Suprapubic skin (tissue), 4 donors: ENCODE measurements at regions not wholly inside any gene's neighbourhood (a gene's known extent, or its start where the extent isn't known, plus 50 kb on each side); places are given as distances from the start of the nearest gene placed in this dataset.

Experiments used
- DNase-seq, 2 donors: peaks; one replicate each; pipeline ENCODE4 v3.0.0-alpha.2; 2019; ENCODE audit warnings: low spot score in 2 of 2
- H3K27ac ChIP-seq: fragments of 200-600 bp; sonication (generic); one replicate; pipeline ENCODE4 v1.5.1; 2019
- H3K27me3 ChIP-seq: fragments of 200-600 bp; sonication (generic); one replicate; pipeline ENCODE4 v1.5.1; 2019
- H3K36me3 ChIP-seq: fragments of 200-600 bp; sonication (generic); one replicate; pipeline ENCODE4 v1.5.1; 2019
- H3K4me1 ChIP-seq: fragments of 200-600 bp; sonication (generic); one replicate; pipeline ENCODE4 v1.5.1; 2019
- H3K4me3 ChIP-seq: fragments of 200-600 bp; sonication (generic); one replicate; pipeline ENCODE4 v1.5.1; 2019; ENCODE audit warnings: mild to moderate bottlenecking
- H3K9me3 ChIP-seq: fragments of 200-600 bp; sonication (generic); one replicate; pipeline ENCODE4 v1.5.1; 2019
- EP300 ChIP-seq: sonication (generic); formaldehyde crosslinking; IDR thresholded peaks from one replicate; pipeline ENCODE4 v1.6.1; 2017; ENCODE audit warnings: antibody characterized with exemption
- POLR2A ChIP-seq, 2 donors: fragments of 450-650 bp; IDR thresholded peaks; one replicate each; pipeline ENCODE4 v1.6.1; 2017; ENCODE audit warnings: antibody characterized with exemption in 2 of 2, mild to moderate bottlenecking in 2 of 2, moderate library complexity in 2 of 2
- POLR2AphosphoS5 ChIP-seq, 3 donors: sonication (generic); formaldehyde crosslinking; IDR thresholded peaks; one replicate each; pipeline ENCODE4 v1.6.1; 2017; ENCODE audit warnings: antibody characterized with exemption in 3 of 3
- WGBS: methylation state at CpG from one replicate; pipeline ENCODE4 v1.1.5; 2018; 5-methylcytosine and 5-hydroxymethylcytosine counted together
- TF ChIP-seq, protein P1 (sequence below), 2 donors: fragments of 200-600 bp in 1 of 2; fragments of 450-650 bp in 1 of 2; sonication (generic) in 1 of 2; IDR thresholded peaks; one replicate each; pipeline ENCODE4 v1.5.1; 2016 to 2019; ENCODE audit warnings: antibody characterized with exemption in 2 of 2, mild to moderate bottlenecking in 1 of 2, moderate library complexity in 1 of 2

DNA sequence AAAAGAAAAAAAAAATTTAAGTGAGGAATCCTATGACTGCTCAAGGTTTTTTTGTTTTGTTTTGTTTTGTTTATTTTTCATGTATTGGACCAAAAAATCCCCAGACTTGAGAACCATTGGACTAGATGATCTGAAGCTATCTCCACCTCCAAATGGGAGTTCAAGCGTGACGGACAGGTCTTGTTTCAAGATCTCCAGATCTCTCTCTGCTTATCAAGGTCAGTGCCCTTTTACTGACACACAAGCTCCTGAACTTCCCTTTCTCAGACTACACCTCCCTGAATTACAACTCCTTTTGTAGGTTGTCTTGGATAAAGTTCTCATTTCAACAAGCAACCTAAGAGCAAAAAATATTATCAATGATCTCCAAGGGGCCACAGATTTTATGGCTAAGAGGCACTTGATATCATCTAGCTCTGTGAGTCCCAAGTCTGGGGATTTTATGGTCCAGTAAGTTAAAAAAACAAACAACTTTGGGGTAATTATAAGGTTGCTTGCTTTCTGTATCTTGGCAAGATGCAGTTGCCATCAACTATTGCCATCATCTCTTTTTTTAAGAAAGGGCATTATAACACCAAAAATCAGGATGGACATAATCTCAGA lies 396.0 kb upstream of the ATP5MC3 start:
- H3K27ac ChIP-seq: no peak overlapping the region
- no peaks in the 10 kb centered on the region for H3K27me3 ChIP-seq
- H3K36me3 ChIP-seq: no peaks in the 10 kb centered on the region
- no peak for DNase-seq
- no peaks in the 10 kb centered on the region for H3K4me1 ChIP-seq
- 91% methylated on average over 2 of the region's 2 CpGs for WGBS
- TF ChIP-seq POLR2A (IDR thresholded peaks at IDR 0.05) (no peak), POLR2AphosphoS5 (IDR thresholded peaks at IDR 0.05) (no peak), EP300 (no peak)
- TF ChIP-seq, protein P1, sequence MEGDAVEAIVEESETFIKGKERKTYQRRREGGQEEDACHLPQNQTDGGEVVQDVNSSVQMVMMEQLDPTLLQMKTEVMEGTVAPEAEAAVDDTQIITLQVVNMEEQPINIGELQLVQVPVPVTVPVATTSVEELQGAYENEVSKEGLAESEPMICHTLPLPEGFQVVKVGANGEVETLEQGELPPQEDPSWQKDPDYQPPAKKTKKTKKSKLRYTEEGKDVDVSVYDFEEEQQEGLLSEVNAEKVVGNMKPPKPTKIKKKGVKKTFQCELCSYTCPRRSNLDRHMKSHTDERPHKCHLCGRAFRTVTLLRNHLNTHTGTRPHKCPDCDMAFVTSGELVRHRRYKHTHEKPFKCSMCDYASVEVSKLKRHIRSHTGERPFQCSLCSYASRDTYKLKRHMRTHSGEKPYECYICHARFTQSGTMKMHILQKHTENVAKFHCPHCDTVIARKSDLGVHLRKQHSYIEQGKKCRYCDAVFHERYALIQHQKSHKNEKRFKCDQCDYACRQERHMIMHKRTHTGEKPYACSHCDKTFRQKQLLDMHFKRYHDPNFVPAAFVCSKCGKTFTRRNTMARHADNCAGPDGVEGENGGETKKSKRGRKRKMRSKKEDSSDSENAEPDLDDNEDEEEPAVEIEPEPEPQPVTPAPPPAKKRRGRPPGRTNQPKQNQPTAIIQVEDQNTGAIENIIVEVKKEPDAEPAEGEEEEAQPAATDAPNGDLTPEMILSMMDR (IDR thresholded peaks at IDR 0.05): no peak
- H3K4me3 ChIP-seq: no peak overlapping the region
- H3K9me3 ChIP-seq: no peaks in the 10 kb centered on the region

DNA sequence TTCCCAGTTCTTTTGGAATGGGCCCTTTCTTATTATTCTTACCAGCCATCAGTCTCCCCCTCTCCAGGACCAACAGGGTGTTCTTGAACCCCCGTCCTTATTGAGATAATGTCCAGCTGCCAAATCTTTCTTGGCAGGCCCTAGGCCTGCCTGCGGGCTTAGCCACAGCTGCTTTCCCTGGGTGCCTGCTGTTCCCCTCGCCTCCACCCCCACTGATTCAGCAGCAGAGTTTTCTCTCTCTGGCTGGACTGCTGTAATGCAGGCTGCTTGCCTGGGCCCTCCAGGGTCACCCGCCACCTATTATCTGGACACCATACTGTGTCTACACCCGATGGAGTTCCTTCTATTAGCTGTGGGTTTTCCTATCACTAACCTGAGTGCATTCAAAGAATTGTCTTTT lies 395.4 kb upstream of the ATP5MC3 start:
- Histone ChIP-seq H3K4me1 (no peaks in the 10 kb centered on the region), H3K27ac (no peak overlapping the region), H3K27me3 (no peaks in the 10 kb centered on the region), H3K9me3 (no peaks in the 10 kb centered on the region), H3K4me3 (no peak overlapping the region), H3K36me3 (no peaks in the 10 kb centered on the region)
- WGBS: 71% methylated on average over 5 of the region's 5 CpGs
- no peak for DNase-seq
- TF ChIP-seq POLR2AphosphoS5 (IDR thresholded peaks at IDR 0.05) (no peak), POLR2A (IDR thresholded peaks at IDR 0.05) (no peak), EP300 (no peak)
- TF ChIP-seq, protein P1 (IDR thresholded peaks at IDR 0.05): no peak

DNA sequence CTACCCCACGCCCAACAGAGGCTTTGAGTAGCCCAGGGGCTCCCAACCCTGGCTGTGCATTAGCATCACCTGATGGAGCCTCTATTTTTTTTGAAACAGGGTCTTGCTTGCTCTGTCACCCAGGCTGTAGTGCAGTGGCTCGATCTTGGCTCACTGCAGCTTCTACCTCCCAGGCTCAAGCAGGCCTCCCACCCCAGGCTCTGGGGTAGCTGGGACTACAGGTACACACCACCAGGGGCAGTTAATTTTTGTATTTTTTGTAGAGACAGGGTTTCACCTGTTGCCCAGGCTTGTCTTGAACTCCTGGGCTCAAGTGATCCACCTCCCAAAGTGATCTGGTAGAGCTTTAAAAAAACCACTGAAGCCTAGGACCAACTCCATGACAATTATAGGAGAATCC lies 394.8 kb upstream of the ATP5MC3 start:
- no peak overlapping the region for H3K4me3 ChIP-seq
- TF ChIP-seq POLR2A (IDR thresholded peaks at IDR 0.05) (no peak), EP300 (no peak), POLR2AphosphoS5 (IDR thresholded peaks at IDR 0.05) (no peak)
- TF ChIP-seq, protein P1 (IDR thresholded peaks at IDR 0.05): no peak

DNA sequence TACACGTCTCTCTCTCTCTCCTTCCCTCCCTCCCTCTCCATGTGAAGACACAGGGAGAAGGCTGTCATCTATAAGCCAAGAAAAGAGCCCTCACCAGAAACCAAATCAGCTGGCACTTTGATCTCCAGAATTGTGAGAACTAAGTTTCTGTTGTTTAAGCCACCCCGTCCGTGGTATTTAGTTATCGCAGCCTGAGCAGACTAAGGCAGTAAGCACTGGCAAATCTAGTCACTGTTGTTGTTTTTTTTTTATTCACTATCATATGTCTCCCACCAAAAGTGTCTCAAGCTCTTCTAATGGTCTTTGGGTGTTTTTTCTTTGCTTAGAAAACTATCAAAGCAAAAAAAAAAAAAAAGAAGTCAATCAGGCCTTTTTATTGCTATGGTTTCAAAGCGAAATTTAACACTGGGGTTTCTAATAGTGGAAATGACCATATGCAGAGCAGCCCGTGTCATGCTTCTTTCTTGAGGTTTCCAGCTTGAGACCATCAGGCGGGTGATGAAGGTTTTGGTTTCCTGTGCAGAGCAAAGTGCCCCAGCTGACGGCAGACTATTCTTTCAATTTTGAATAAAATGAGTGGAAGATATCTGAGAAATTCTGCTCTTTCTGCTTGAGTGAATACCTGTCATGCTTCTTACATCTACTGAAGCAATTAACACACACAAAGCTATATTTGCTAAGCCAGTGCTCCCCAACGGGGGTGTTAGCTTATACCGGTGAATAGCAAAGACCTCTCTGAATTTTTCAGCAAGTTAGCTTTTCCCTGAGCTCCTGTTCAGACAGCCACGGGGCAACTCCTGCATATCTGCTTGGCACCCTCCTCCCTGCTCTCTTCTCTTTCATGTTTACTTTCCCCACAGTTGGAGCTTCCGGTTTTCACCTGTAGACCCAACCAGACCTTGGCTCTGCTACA lies 394.1 kb upstream of the ATP5MC3 start:
- DNase-seq: no peak
- no peak overlapping the region for H3K27ac ChIP-seq

More for the DNA sequence above, 394.8 kb upstream of the ATP5MC3 start:
- no peak for DNase-seq
- Histone ChIP-seq H3K27me3 (no peaks in the 10 kb centered on the region), H3K36me3 (no peaks in the 10 kb centered on the region), H3K4me1 (no peaks in the 10 kb centered on the region), H3K9me3 (no peaks in the 10 kb centered on the region), H3K27ac (no peak overlapping the region)
- WGBS: 77% methylated on average over 2 of the region's 2 CpGs

More for the DNA sequence above, 394.1 kb upstream of the ATP5MC3 start:
- Histone ChIP-seq H3K9me3 (no peaks in the 10 kb centered on the region), H3K27me3 (no peaks in the 10 kb centered on the region), H3K4me1 (no peaks in the 10 kb centered on the region), H3K36me3 (no peaks in the 10 kb centered on the region), H3K4me3 (no peak overlapping the region)
- WGBS: 58% methylated on average over 12 of the region's 12 CpGs
- TF ChIP-seq POLR2A (IDR thresholded peaks at IDR 0.05) (no peak), EP300 (no peak), POLR2AphosphoS5 (IDR thresholded peaks at IDR 0.05) (no peak)
- TF ChIP-seq, protein P1 (IDR thresholded peaks at IDR 0.05): no peak
